ENCODE measurements at regions not wholly inside any gene's neighbourhood (a gene's known extent, or its start where the extent isn't known, plus 50 kb on each side); places are given as distances from the start of the nearest gene placed in this dataset.
"Not testable (repeated sequence)": the region's sequence is repeated elsewhere in the genome, so short reads cannot be mapped to it uniquely, and the experiment has no call there.

GRCh38 chr14:22180045-22180444 is 409.0 kb downstream of the DAD1 start:
- Histone ChIP-seq H3K9me3 (no peaks in the 10 kb centered on the region), H3K27ac (no peak overlapping the region), H3K4me3 (no peak overlapping the region), H3K36me3 (no peaks in the 10 kb centered on the region), H3K4me1 (no peaks in the 10 kb centered on the region), H3K27me3 (no peaks in the 10 kb centered on the region)
- 100% methylated on average over 1 of the region's 1 CpG for WGBS
- TF ChIP-seq POLR2A (IDR thresholded peaks at IDR 0.05) (no peak), POLR2AphosphoS5 (IDR thresholded peaks at IDR 0.05) (no peak), CTCF (IDR thresholded peaks at IDR 0.05) (no peak), EP300 (IDR thresholded peaks at IDR 0.05) (no peak)
- no peak for DNase-seq (ENCODE audit: low spot score in 2 of 2)

DNA sequence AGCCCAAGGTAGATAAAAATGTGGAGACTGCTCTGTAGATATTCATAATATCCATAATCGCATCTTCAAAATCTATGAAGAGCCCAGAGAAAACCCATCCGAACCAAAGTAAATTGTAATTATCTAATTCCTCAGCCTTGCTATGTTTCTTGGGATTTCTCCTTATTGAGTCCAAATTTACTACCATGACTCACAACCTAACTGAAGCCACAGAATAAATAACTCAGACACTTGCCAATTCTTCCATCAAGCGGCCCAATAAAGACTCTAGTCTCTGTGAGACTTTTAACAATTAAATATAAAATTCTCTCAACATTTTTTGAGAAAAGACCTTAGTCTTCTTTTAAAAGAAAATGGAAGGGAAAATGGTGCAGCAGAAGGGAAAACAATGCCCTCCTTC is 409.8 kb downstream of the DAD1 start:
- H3K4me3 ChIP-seq: no peak overlapping the region
- WGBS: 66% methylated on average over 3 of the region's 3 CpGs

GRCh38 chr14:22178333-22178839 is 410.6 kb downstream of the DAD1 start:
- no peaks in the 10 kb centered on the region for H3K4me1 ChIP-seq
- DNase-seq (ENCODE audit: low spot score in 2 of 2): no peak
- no peak for TF ChIP-seq EP300 (IDR thresholded peaks at IDR 0.05)
- TF ChIP-seq POLR2AphosphoS5 (IDR thresholded peaks at IDR 0.05): no peak
- no peak for TF ChIP-seq CTCF (IDR thresholded peaks at IDR 0.05)
- no peak for TF ChIP-seq POLR2A (IDR thresholded peaks at IDR 0.05)

More for the DNA sequence above, 409.8 kb downstream of the DAD1 start:
- H3K9me3 ChIP-seq: no peaks in the 10 kb centered on the region
- H3K27ac ChIP-seq: peak overlapping the region; percentile 12
- no peaks in the 10 kb centered on the region for H3K27me3 ChIP-seq
- H3K4me1 ChIP-seq: no peaks in the 10 kb centered on the region
- DNase-seq (ENCODE audit: low spot score in 2 of 2): no peak
- H3K36me3 ChIP-seq: no peaks in the 10 kb centered on the region
- TF ChIP-seq POLR2AphosphoS5 (IDR thresholded peaks at IDR 0.05) (no peak), POLR2A (IDR thresholded peaks at IDR 0.05) (no peak), EP300 (IDR thresholded peaks at IDR 0.05) (no peak), CTCF (IDR thresholded peaks at IDR 0.05) (no peak)

DNA sequence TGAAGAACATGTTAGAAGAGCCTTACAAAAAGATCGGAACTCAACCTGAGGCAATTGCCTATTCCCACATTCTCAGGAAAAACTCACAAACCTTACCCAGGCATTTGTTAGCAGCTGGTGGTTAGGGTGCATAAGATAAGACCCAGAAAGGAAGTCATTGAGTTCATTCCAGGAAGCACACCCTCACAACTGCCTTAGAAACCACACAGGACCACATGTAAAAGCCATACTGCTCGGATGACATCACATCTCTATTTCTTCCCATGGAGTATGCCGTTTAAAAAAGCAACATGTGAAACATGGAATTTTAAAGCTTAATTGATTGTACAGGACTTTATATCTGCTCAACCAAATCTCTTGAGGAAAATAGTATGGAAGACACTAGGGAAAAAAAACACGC is 411.2 kb downstream of the DAD1 start:
- TF ChIP-seq EP300 (IDR thresholded peaks at IDR 0.05) (no peak), CTCF (IDR thresholded peaks at IDR 0.05) (no peak), POLR2A (IDR thresholded peaks at IDR 0.05) (no peak), POLR2AphosphoS5 (IDR thresholded peaks at IDR 0.05) (no peak)
- WGBS: 61% methylated on average over 4 of the region's 4 CpGs
- H3K36me3 ChIP-seq: no peaks in the 10 kb centered on the region
- no peak for DNase-seq (ENCODE audit: low spot score in 2 of 2)
- no peak overlapping the region for H3K27ac ChIP-seq
- no peaks in the 10 kb centered on the region for H3K4me1 ChIP-seq
- no peak overlapping the region for H3K4me3 ChIP-seq
- H3K27me3 ChIP-seq: no peaks in the 10 kb centered on the region
- H3K9me3 ChIP-seq: no peaks in the 10 kb centered on the region

More at GRCh38 chr14:22178333-22178839, 410.6 kb downstream of the DAD1 start:
- no peaks in the 10 kb centered on the region for H3K36me3 ChIP-seq
- H3K4me3 ChIP-seq: no peak overlapping the region
- H3K9me3 ChIP-seq: no peaks in the 10 kb centered on the region
- H3K27ac ChIP-seq: peak overlapping the region; percentile 12
- 72% methylated on average over 2 of the region's 2 CpGs for WGBS
- no peaks in the 10 kb centered on the region for H3K27me3 ChIP-seq

- Histone ChIP-seq H3K4me1 (no peaks in the 10 kb centered on the region), H3K27ac (no peak overlapping the region), H3K4me3 (no peak overlapping the region), H3K27me3 (no peaks in the 10 kb centered on the region), H3K9me3 (no peaks in the 10 kb centered on the region), H3K36me3 (no peaks in the 10 kb centered on the region)
- TF ChIP-seq CTCF (IDR thresholded peaks at IDR 0.05) (no peak), POLR2A (IDR thresholded peaks at IDR 0.05) (no peak), EP300 (IDR thresholded peaks at IDR 0.05) (no peak), POLR2AphosphoS5 (IDR thresholded peaks at IDR 0.05) (no peak)
- no peak for DNase-seq (ENCODE audit: low spot score in 2 of 2)
- WGBS: 40% methylated on average over 1 of the region's 1 CpG
Measured at GRCh38 chr14:22176957-22177356, 412.1 kb downstream of the DAD1 start.

- H3K36me3 ChIP-seq, H3K4me3 ChIP-seq: not testable (repeated sequence)
- WGBS: 85% methylated on average over 1 of the region's 1 CpG
Measured at GRCh38 chr14:22175278-22175558, 413.8 kb downstream of the DAD1 start.

More at GRCh38 chr14:22175278-22175558, 413.8 kb downstream of the DAD1 start:
- H3K27ac ChIP-seq; H3K9me3 ChIP-seq; DNase-seq (ENCODE audit: low spot score in 2 of 2); H3K27me3 ChIP-seq; H3K4me1 ChIP-seq: not testable (repeated sequence)
